Effector memory CD8-positive, alpha-beta T cell (primary cell): ENCODE measurements at regions not wholly inside any gene's neighbourhood (a gene's known extent, or its start where the extent isn't known, plus 50 kb on each side); places are given as distances from the start of the nearest gene placed in this dataset.
"Not testable (repeated sequence)": the region's sequence is repeated elsewhere in the genome, so short reads cannot be mapped to it uniquely, and the experiment has no call there.

Experiments used
- ATAC-seq: fragments of 150-1000 bp; cut with Tn5 transposase; replicated peaks from 2 replicates; pipeline ENCODE4 v1.10.0; 2021; ENCODE audit warnings: mild to moderate bottlenecking, moderate library complexity
- DNase-seq, 3 experiments: peaks; one replicate each; pipeline ENCODE4 v3.0.0; 2021
- H3K27ac Mint-ChIP-seq, 2 donors: one replicate each; pipeline ENCODE4 v1.8.0; 2022; ENCODE audit warnings: mild to moderate bottlenecking in 2 of 2, mixed read lengths in 2 of 2, moderate library complexity in 2 of 2
- H3K27me3 Mint-ChIP-seq, 2 donors: one replicate each; pipeline ENCODE4 v1.8.0; 2022; ENCODE audit warnings: mixed read lengths in 2 of 2
- H3K36me3 Mint-ChIP-seq: one replicate; pipeline ENCODE4 v1.8.0; 2022; ENCODE audit warnings: mild to moderate bottlenecking, moderate library complexity, mixed read lengths; ENCODE audit not compliant: insufficient read depth
- H3K4me1 Mint-ChIP-seq, 2 donors: one replicate each; pipeline ENCODE4 v1.8.0; 2022; ENCODE audit warnings: low read depth in 2 of 2, mixed read lengths in 2 of 2
- H3K4me3 Mint-ChIP-seq, 2 donors: one replicate each; pipeline ENCODE4 v1.8.0; 2022; ENCODE audit warnings: mild to moderate bottlenecking in 2 of 2, mixed read lengths in 2 of 2, moderate library complexity in 2 of 2
- H3K9me3 Mint-ChIP-seq, 2 donors: one replicate each; pipeline ENCODE4 v1.8.0; 2022; ENCODE audit warnings: mixed read lengths in 2 of 2

GRCh38 chr6:159578629-159579028 lies 114.4 kb downstream of the SOD2 start:
- ATAC-seq: no peak
- H3K4me1 Mint-ChIP-seq: no peaks in the 10 kb centered on the region
- H3K9me3 Mint-ChIP-seq: peaks cover 0 to 1% of the 10 kb centered on the region in 2 donors
- no peak overlapping the region for H3K4me3 Mint-ChIP-seq
- H3K27ac Mint-ChIP-seq: no peak overlapping the region
- DNase-seq: no peak
- no peaks in the 10 kb centered on the region for H3K36me3 Mint-ChIP-seq
- peaks cover 36 to 78% of the 10 kb centered on the region in 2 donors for H3K27me3 Mint-ChIP-seq

DNA sequence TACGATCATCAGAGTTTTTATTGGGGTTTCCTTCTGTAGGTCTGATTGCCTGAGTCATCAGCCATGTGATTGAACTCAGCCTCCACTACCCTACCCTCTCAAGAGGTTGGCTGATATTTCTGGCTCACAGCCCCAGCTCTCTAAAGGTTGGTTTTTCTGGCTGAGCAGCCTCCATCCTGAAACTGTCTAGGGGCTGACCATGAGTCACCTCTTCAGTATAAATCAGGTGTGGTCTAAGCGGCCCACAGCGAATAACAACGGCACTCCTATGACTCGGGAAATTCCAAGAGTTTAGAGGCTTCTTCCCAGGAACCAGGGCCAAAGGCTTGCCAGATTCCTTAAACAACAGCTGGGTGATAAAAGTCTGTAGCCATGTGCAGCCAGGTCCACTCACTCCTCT lies 115.5 kb downstream of the SOD2 start:
- Mint-ChIP-seq H3K27me3 (peaks cover 41 to 77% of the 10 kb centered on the region in 2 donors), H3K9me3 (peaks cover 0 to 1% of the 10 kb centered on the region in 2 donors), H3K36me3 (no peaks in the 10 kb centered on the region), H3K4me3 (no peak overlapping the region), H3K4me1 (no peaks in the 10 kb centered on the region), H3K27ac (no peak overlapping the region)
- no peak for DNase-seq
- ATAC-seq: no peak

DNA sequence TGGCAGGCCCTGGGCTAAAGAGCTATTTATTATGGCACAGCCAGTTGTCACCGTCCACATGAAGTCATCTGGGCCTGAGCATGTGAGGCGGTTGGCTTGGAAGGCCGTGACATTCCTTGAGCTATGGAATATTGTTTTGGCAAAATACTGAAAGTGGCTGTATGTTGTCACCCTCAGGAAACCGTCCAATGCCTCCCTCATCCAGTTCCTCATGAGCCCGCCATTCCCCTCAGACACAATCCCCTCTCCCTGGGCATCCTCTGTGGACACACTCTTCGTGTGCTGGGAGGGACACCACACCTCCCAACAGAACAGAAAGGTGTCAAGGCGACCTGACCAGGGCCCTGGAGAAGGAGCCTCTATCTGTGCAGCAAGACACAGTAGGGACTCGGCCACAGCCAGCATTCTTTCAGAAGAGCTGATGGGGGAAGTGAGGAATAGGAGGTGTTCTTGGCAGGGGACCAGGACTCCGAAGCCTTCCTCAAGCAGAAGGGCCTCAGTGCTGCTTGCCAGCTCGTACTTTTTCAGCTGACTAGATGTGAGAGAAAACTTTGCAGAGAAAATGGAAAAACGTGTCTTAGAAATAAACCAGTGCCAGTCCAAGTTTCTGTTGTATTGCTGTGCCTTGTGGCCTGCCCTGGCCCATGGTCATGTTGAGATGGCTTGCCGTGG lies 120.5 kb downstream of the SOD2 start:
- Mint-ChIP-seq H3K4me1 (no peaks in the 10 kb centered on the region), H3K36me3 (no peaks in the 10 kb centered on the region), H3K4me3 (no peak overlapping the region), H3K27me3 (peaks cover 42 to 75% of the 10 kb centered on the region in 2 donors), H3K27ac (no peak overlapping the region), H3K9me3 (peaks cover 3 to 11% of the 10 kb centered on the region in 2 donors)
- DNase-seq (no peak), ATAC-seq (no peak)

- Mint-ChIP-seq H3K9me3 (peaks cover 3 to 6% of the 10 kb centered on the region in 2 donors), H3K27me3 (peaks cover 13 to 28% of the 10 kb centered on the region in 2 donors), H3K36me3 (no peaks in the 10 kb centered on the region), H3K27ac (no peak overlapping the region), H3K4me3 (no peak overlapping the region), H3K4me1 (no peaks in the 10 kb centered on the region)
- DNase-seq (no peak), ATAC-seq (no peak)
These were observed 127.8 kb downstream of the SOD2 start for GRCh38 chr6:159565181-159565710.

GRCh38 chr6:159564456-159564855 lies 128.6 kb downstream of the SOD2 start:
- H3K9me3 Mint-ChIP-seq: no peaks in the 10 kb centered on the region
- H3K4me3 Mint-ChIP-seq: no peak overlapping the region
- H3K27ac Mint-ChIP-seq: no peak overlapping the region
- H3K27me3 Mint-ChIP-seq: peaks cover 9 to 23% of the 10 kb centered on the region in 2 donors
- ATAC-seq: no peak
- H3K4me1 Mint-ChIP-seq: no peaks in the 10 kb centered on the region
- DNase-seq: no peak
- no peaks in the 10 kb centered on the region for H3K36me3 Mint-ChIP-seq

DNA sequence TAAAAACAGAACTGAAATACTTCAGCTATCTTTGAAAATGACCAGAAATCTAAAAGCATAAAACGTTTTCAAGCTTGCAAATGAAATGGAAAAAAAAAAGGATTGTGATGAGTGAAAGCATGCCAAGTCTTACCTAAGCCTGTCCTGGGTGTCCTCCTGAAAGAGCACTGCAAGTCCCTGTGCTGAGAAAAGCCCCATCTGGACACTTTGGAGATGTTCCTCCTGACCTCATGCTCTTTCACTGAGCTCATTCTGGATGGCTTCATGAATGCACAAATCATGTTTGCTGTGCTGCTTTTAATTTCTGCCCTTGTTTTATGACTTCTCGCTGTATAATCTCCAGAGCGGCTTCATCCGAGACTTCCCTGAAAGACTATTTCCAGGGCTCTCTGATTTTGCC lies 136.0 kb downstream of the SOD2 start:
- Mint-ChIP-seq H3K27ac (no peak overlapping the region), H3K27me3 (peaks cover 30 to 31% of the 10 kb centered on the region in 2 donors), H3K9me3 (no peaks in the 10 kb centered on the region), H3K4me1 (no peaks in the 10 kb centered on the region), H3K4me3 (no peak overlapping the region), H3K36me3 (no peaks in the 10 kb centered on the region)
- DNase-seq (no peak), ATAC-seq (no peak)

GRCh38 chr6:159555082-159555875 lies 137.8 kb downstream of the SOD2 start:
- H3K27ac Mint-ChIP-seq: no peak overlapping the region
- no peaks in the 10 kb centered on the region for H3K36me3 Mint-ChIP-seq
- DNase-seq (no peak), ATAC-seq (no peak)
- no peaks in the 10 kb centered on the region for H3K4me1 Mint-ChIP-seq
- peaks cover 25 to 29% of the 10 kb centered on the region in 2 donors for H3K27me3 Mint-ChIP-seq
- H3K9me3 Mint-ChIP-seq: no peaks in the 10 kb centered on the region
- H3K4me3 Mint-ChIP-seq: no peak overlapping the region

GRCh38 chr6:159541296-159541695 lies 151.7 kb downstream of the SOD2 start:
- Mint-ChIP-seq H3K27ac (no peak overlapping the region), H3K27me3 (peaks cover 18 to 45% of the 10 kb centered on the region in 2 donors), H3K9me3 (peaks cover 2 to 7% of the 10 kb centered on the region in 2 donors), H3K4me3 (no peak overlapping the region), H3K36me3 (peaks cover 5% of the 10 kb centered on the region), H3K4me1 (no peaks in the 10 kb centered on the region)
- DNase-seq (no peak), ATAC-seq (no peak)

- Mint-ChIP-seq H3K27me3 (peaks cover 18 to 45% of the 10 kb centered on the region in 2 donors), H3K9me3 (peaks cover 2 to 7% of the 10 kb centered on the region in 2 donors), H3K36me3 (peaks cover 5% of the 10 kb centered on the region), H3K4me1 (no peaks in the 10 kb centered on the region), H3K27ac (no peak overlapping the region), H3K4me3 (no peak overlapping the region)
- no peak for DNase-seq
- no peak for ATAC-seq
These were observed 152.2 kb downstream of the SOD2 start for GRCh38 chr6:159540883-159541282.

- peaks cover 18 to 45% of the 10 kb centered on the region in 2 donors for H3K27me3 Mint-ChIP-seq
- peaks cover 5% of the 10 kb centered on the region for H3K36me3 Mint-ChIP-seq
- ATAC-seq (no peak), DNase-seq (no peak)
- no peak overlapping the region for H3K27ac Mint-ChIP-seq
- H3K4me1 Mint-ChIP-seq: no peaks in the 10 kb centered on the region
- H3K4me3 Mint-ChIP-seq: no peak overlapping the region
- H3K9me3 Mint-ChIP-seq: peaks cover 2 to 7% of the 10 kb centered on the region in 2 donors
These were observed 152.9 kb downstream of the SOD2 start for GRCh38 chr6:159540152-159540551.

- peaks cover 18 to 29% of the 10 kb centered on the region in 2 donors for H3K27me3 Mint-ChIP-seq
- not testable (repeated sequence) for ATAC-seq, H3K36me3 Mint-ChIP-seq, H3K9me3 Mint-ChIP-seq, H3K4me1 Mint-ChIP-seq, H3K27ac Mint-ChIP-seq, H3K4me3 Mint-ChIP-seq, DNase-seq
These were observed 155.0 kb downstream of the SOD2 start for GRCh38 chr6:159538031-159538430.

DNA sequence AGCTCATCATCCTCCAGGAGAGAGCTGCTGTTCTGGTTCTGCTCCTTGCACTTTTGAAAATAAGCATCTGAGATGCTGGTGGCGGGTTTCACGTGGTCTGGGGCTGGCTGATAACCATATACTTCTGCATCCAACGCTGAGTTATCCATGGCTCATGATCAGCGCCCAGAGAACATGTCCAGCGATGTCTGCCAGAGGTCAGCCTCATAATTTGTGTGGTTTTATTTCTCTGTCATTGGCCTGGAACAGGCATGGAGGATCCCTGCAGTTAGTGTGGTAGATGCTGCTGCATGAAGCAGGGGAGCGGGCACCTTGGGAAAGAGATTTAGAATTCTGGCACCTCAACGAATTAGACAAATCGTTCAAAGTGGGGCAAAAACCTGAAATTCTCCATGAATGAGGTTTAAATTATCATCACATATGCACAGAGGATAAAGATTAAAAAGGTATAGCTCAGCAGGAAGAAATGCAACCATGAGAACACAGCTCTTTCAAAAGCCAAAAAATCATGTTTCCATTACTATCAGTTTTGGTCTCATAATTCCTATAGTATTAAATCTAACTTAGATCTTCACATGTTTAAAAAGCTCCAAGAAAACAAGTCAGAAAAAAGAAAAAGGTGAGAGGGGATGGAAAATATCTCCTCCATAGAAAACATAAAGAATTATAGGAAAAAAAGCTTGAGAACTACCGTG lies 157.2 kb downstream of the SOD2 start:
- Mint-ChIP-seq H3K36me3 (peaks cover 1% of the 10 kb centered on the region), H3K4me1 (no peaks in the 10 kb centered on the region), H3K9me3 (no peaks in the 10 kb centered on the region), H3K4me3 (no peak overlapping the region), H3K27me3 (peaks cover 17 to 21% of the 10 kb centered on the region in 2 donors), H3K27ac (no peak overlapping the region)
- DNase-seq (no peak), ATAC-seq (no peak)

- Mint-ChIP-seq H3K27ac (no peak overlapping the region), H3K27me3 (peaks cover 24 to 29% of the 10 kb centered on the region in 2 donors), H3K4me1 (no peaks in the 10 kb centered on the region), H3K9me3 (peaks cover 0 to 1% of the 10 kb centered on the region in 2 donors), H3K4me3 (no peak overlapping the region), H3K36me3 (no peaks in the 10 kb centered on the region)
- no peak for ATAC-seq
- no peak for DNase-seq
These were observed 159.5 kb downstream of the SOD2 start for GRCh38 chr6:159533568-159533967.
